D721Med (cell line): ENCODE measurements at regions not wholly inside any gene's neighbourhood (a gene's known extent, or its start where the extent isn't known, plus 50 kb on each side); places are given as distances from the start of the nearest gene placed in this dataset.

ENCODE experiments used
- DNase-seq: peaks from one replicate; pipeline ENCODE4 v3.0.0; 2011; ENCODE audit warnings: low spot score; ENCODE audit not compliant: insufficient read length
- FAIRE-seq: peaks from 2 replicates; lab custom pipeline; 2011; peaks lifted over from hg19 to GRCh38; lab: Jason Lieb, UNC
- TF ChIP-seq, protein P1 (sequence below): IDR thresholded peaks from 2 replicates; pipeline ENCODE4 v1.5.1; 2012; ENCODE audit warnings: mild to moderate bottlenecking, control low read depth; ENCODE audit not compliant: insufficient read depth; ENCODE audit errors: missing control alignments

DNA sequence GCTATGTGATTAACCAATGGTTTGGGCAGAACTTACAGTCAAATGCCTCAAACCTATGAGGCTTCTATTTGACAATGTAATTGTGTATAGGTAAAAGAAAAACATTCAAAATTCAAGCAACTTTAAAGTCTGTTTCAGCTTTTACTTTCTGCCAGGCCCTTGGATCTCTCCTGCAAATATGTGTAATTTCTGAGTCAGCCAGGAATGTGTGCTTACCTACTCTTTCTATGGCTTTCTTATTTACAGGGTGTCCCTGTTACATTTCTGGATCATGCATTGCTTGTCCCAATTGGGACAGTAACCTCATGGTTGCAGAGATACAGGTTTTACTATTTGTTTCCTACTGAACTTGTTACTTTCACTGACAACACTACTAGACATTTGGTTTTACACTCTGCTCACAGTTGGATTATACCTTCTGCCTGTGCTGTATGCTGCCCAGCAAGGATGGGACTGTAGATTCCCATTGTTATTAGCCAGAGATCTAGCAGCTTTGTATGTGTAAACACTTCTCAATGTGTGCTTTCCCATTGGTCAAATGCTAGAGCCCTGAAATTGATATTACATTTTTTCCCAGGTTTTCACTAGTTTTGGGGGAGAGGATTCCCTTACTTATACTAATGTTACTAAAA, 355.3 kb downstream of the ARL4A start:
- TF ChIP-seq, protein P1, sequence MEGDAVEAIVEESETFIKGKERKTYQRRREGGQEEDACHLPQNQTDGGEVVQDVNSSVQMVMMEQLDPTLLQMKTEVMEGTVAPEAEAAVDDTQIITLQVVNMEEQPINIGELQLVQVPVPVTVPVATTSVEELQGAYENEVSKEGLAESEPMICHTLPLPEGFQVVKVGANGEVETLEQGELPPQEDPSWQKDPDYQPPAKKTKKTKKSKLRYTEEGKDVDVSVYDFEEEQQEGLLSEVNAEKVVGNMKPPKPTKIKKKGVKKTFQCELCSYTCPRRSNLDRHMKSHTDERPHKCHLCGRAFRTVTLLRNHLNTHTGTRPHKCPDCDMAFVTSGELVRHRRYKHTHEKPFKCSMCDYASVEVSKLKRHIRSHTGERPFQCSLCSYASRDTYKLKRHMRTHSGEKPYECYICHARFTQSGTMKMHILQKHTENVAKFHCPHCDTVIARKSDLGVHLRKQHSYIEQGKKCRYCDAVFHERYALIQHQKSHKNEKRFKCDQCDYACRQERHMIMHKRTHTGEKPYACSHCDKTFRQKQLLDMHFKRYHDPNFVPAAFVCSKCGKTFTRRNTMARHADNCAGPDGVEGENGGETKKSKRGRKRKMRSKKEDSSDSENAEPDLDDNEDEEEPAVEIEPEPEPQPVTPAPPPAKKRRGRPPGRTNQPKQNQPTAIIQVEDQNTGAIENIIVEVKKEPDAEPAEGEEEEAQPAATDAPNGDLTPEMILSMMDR = no peak
- FAIRE-seq = no peak
- DNase-seq = no peak

DNA sequence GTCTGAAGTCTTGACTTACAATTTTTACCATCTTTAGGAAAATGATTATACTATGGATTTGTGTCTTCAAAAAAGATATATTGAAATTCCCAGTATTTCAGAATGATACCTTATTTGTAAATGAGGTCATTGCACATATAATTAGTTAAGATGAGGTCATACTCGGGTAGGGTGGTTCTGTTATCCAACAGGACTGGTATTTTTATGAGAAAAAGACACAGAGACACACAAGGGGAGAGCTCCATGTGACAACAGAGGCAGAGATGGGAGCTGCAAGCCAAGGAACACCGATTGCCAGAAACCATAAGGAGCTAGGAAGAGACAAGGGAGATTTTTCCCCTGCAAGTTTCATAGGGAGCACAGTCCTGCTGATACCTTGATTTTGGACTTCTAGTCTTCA, 356.9 kb downstream of the ARL4A start:
- TF ChIP-seq, protein P1 = no peak
- FAIRE-seq (no peak), DNase-seq (no peak)

DNA sequence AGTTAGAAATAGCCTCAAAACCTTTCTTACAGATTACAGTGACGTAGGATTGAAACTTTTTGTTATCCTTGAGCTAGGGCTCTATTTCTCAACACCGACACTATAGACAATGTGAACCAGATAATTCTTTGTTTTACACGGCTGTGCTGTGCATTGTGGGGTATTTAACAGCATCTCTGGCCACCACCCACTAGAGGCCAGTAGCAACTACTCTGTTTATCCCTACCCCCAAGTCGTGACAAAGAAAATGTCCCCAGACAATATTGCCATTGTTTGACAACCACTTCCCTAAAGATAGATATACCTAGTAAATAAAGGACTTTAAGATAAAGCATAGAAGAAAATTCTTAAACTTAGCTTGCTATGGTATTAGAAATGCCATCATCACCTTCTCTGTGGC, 359.6 kb downstream of the ARL4A start:
- no peak for DNase-seq

DNA sequence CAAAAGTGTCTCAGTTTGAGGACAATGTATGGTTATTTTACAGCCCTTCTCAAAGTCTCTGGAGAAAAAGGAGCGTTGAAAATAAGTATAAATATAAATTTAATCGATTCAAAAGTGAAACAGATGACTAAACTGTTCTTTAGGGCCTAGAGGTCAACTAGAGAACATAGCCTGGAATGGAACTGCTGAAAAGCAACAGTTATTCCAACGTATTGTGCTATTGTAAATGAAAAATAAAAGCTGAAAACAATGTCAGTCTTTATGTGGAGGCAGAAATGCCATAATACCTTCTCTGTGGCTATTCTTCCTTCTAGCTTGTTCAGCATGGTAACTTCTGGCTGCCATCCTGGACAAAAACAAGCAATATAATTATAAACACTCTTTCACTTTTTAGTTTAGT, 362.5 kb downstream of the ARL4A start:
- TF ChIP-seq, protein P1 = no peak
- no peak for FAIRE-seq
- no peak for DNase-seq

More for the DNA sequence above, 359.6 kb downstream of the ARL4A start:
- TF ChIP-seq, protein P1 = no peak
- no peak for FAIRE-seq

- TF ChIP-seq, protein P1 = no peak
- DNase-seq = no peak
- no peak for FAIRE-seq
Measured at GRCh38 chr7:13050703-13051102, 363.3 kb downstream of the ARL4A start.

- TF ChIP-seq, protein P1 = no peak
- FAIRE-seq = no peak
- no peak for DNase-seq
Measured at GRCh38 chr7:13055732-13056368, 368.4 kb downstream of the ARL4A start.

GRCh38 chr7:13057462-13058200, 370.2 kb downstream of the ARL4A start:
- DNase-seq = no peak
- TF ChIP-seq, protein P1 = no peak
- no peak for FAIRE-seq
